Umbilical cord (tissue), 1 donor: ENCODE measurements at regions not wholly inside any gene's neighbourhood (a gene's known extent, or its start where the extent isn't known, plus 50 kb on each side); places are given as distances from the start of the nearest gene placed in this dataset.

ENCODE experiments used
- DNase-seq: peaks from one replicate; pipeline ENCODE4 v3.0.0-alpha.2; 2015; ENCODE audit warnings: low spot score

DNA sequence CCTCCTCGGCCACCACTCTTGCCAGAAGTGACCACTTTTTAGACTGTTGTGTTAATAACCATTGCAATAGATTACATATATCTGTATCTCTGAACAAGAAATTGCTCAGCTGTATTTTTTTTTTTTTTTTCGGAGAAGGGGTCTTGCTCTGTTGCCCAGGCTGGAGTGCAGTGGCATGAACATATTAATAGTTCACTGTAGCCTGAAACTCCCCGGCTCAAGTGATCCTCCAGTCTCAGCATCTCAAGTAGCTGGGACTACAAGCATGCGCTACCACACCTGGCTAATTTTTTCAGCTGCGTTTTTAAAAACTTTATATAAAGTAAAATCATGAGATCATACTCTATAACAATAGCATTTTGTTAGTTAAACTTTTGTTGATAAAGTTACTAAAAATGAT is 609.0 kb downstream of the ZNF385D start:
- DNase-seq: no peak

DNA sequence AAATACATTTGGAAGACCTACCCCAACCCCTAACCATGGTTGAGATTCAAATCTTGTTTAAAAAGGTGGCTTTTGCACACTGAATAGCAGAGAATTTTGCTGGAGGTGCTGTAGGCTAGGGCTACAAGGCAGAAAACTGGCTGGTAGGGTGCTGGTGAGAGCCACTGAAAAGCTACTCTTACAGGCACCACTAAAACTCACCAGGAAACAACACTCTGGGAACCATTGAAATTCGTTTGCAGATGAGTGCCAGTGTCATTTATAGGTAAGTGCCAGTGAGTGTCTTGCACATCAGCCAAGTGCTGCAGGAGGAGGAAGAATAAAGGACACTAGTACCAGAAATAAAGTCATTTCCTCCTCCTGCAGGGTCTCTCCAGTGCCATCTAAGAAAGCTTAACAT is 610.2 kb downstream of the ZNF385D start:
- no peak for DNase-seq

DNA sequence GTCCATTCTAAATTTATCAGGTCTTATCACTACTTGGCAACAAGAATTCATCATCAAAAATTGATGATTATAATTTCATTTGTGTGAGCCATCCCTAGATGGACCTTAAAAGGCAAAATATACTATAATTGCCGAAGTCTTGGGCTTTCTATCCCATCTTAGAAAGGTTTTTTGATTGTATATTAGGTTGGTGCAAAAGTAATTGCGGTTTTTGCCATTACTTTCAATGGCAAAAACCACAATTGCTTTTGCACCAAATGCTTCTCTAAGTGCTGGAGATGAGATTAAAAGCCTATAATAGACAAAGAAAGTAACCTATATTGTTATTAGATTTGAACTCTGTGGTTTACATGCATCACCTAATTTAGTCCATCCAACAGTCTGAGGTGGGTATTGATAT is 612.9 kb downstream of the ZNF385D start:
- DNase-seq: no peak

DNA sequence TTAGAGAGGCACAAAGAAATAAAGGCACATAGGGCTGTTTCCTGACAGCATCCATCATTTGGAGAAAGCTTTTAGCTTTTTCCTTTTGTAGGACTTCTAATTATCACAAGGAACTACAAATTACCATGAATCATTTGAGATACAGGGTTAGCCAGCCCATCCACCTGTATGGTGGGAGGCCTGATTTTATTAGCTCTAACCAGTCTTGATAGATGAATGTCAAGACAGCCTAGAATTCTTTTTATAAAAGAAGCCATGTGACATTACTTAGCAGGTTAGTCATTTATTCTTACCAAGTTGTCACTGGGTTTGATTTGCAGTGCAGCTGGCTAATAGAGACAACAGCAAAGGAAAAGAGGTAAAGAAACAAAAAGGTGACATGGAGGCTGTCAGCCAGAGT is 618.1 kb downstream of the ZNF385D start:
- no peak for DNase-seq

DNA sequence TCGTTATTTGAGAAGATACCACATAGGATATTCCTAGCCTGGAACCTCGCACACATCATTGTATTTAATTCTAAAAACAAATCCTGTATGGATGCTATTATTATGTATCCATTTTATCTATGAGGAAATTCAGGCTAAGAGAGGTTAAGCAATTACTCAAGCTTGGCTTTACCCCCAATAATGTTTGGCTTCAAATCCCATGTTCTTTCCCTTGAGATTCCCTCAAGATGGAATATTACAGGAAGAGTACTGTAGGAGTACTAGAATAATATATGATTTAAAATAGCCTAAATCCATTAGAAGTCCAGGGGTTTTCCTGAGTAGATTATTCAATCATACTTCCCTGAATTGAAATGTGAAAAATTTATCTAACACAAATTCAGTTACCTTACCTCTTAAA is 630.2 kb downstream of the ZNF385D start:
- no peak for DNase-seq

DNA sequence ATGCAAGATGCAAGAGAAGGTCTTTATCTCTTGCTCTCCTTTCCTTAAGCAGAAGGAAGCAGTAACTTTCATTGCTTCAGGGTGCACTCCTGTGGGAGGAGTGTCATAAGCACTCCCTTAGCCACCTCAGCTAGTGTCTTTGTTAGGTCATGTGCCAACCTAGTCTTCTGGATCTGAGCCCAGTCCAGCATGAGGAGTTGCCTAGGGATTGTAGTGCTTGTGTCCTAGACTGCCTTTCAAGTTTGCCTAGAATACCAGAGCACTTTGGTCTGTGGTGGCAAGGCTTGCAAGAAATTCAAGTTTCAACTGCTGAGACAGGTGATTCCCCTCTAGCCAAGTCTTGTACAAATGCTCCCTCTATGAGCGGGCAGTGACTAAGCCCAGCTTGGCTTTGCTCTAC is 633.6 kb downstream of the ZNF385D start:
- no peak for DNase-seq

DNA sequence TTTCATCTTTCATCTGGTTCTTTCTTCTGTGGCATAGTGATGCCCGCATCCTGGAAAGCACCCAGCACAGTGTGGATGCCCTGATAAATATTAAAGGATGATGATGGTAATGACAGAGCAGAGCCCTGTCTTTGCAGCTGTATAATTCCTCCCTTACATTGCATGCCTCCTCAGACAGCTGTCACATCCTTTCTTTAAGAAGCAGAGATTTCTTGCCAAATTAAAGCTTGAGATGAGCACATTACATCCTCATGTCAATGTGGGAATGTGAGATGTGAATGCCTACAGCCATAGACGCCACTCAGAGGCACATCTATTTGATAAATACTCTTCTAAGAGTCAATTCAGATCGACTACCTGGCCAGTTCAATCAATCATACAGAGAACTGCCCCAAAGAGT is 642.0 kb downstream of the ZNF385D start:
- DNase-seq: no peak

DNA sequence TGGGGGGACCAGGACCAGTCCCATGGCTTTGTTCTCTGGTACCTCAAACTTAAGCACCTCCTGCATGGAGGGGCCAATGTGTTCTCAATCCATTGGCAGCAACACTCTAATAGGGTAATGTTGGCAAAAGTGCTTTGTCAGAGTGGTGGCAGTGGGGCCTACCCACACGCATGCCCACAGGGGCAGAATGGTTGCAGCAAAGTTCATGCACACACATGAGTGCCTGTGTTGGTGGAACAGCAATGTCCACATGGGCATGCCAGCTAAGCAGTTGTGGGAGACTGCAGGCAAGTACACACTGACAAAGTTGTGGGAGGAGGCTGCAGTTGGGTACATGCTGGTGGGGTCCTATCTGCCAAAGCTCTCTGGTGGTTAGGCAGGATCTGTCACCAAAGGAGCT is 645.2 kb downstream of the ZNF385D start:
- no peak for DNase-seq

DNA sequence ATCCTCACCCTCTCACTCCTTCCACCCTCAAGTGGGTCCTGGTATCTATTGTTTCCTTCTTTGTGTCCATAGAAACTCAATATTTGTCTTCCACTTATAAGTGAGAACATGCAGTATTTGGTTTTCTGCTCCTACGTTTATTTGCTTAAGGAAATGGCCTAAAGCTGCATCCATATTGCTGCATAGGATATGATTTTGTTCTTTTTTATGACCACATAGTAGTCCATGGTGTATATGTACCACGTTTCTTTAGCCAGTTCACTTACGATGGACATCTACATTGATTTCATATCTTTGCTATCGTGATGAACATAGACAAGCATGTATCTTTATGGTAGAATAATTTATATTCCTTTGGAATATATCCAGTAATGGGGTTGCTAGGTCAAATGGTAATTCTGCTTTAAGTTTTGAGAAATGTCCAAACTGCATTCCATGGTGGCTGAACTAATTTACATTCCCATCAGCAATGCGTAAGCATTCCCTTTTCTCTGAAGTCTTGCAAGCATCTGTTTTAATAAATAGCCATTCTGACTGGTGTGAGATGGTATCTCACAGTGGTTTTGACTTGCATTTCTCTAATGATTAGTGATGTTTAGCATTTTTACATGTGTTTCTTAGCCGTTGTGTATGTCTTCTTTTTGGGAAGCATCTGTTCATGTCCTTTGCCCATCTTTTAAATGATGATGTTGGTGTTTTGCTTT is 650.2 kb downstream of the ZNF385D start:
- DNase-seq: no peak

DNA sequence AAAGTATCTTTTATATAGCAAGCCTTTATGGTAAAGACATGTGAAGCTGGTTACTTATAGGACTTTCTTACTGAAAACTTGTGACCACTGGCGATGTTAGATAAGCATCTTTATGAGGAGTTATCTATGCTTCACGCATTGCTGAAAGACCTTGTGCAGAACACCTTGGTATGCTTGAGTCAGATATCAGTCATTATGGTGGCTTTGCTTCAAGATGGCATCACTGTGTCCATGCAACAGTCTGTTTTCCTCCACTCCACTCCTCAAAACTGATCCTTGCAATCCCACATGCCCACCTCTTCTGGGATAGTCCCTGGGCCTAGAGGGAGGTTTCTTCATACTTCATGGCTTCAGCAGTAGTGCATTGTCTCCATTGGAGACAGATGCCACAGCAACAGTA is 656.3 kb downstream of the ZNF385D start:
- DNase-seq: no peak

DNA sequence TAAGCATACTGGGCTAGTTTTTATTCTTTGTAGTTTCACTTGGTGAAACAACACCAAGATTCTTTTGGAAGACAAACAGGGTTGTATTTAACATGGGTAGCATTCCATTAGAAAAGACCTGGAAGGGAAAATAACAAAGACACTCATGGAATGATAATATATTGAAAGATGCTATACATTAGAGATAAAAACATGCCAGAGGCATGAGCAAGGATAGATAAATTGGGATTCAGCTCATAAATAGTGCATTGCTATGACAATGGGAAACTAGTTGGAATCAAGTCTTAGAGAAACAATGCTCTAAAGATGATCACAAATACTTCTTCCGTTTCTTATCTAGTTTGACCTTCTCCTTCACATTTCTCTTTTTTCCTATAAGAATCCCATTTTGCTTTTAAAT is 677.4 kb downstream of the ZNF385D start:
- no peak for DNase-seq

DNA sequence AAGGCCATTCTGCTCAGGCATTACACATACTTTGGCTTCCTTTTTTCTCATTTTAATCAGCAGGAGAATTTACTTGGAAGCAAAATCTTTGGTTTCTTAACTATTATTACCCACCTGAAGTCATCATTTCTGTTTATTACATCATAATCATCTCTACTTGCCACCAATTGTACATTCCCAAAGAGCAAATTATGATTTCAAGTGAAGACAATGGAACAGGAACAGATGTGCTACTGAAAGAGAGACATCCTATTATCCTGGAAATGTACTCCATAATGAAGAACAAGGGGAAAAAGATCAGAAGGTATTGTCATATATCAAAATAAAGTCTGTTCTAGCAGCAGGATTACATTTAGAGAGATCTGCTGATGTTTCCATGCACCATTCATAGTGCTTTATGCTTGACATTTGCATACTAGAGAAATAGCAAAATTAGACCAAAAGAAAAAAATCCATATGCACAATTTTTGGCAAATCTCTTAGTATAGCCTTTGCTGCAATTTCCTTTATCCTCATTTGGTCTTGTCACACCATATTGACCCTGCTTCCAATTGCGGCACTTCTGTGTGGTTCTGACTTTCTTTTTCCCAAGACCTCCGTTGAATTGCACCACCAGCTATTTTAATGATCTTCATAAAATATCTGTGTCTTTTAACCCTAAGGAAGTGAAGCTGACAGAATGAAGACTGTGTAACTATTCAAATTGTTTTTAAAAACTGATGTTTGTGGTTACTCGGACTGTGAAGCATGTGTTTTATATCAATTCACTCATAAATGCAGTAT is 683.8 kb downstream of the ZNF385D start:
- peak; percentile 42 for DNase-seq

DNA sequence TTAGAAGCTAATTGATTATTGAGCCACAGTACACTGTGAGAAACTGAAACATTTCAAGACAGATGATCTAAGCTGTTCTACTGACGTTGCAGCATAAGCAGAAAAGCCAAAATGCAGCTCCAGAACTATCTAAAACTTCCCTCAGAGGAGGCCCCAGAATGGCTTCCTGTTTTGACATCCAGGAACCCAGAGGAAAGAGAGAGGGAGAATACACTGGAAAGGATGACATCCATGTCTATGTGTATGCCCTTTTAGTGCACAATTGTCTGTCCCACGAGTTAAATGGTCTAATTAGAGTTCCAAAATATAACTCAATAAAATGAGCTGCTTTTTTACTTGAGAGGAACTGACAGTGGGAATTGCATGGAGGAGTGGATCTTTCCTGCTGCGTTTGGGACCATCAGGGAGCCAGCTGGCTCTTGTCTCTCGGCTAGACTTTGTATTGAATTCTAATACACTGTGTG is 688.1 kb downstream of the ZNF385D start:
- DNase-seq: peak; percentile 67

DNA sequence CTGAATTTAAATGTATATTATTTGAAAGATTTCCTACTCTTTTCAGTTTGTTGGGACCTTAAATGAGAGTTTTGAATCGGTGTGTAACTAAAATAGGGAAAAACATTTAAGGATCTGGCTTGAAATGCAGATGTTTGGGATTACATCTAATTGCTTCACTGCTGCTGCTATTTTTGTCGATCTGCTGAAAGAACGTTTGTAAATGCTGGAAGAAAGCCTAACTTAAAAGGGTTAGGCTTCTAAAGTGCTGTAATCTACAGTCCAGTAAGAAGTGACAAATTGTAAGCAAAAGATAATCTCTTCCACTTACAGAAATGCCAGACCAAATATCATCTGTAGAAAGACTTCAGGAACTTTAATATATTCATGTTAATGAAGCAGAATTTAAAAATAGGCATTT is 691.6 kb downstream of the ZNF385D start:
- peak; percentile 85 for DNase-seq

DNA sequence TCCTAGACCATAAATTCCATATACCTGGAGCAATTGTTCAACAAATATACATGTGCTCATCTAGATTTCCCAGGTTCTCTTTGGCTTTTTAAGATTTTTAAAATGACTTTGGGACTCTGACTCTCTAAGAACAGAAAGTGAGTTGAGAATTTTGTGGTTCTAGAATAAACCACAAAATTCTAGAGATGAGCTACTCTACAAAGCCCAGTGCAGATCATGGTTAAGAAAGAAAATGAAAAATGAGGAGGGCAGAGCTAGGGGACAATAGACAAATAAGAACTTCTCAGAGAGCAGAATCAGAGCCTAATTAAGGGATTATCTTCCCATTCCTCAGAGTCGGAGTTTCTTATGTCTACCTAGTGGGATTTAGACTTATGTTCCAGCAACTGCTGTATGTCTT is 694.7 kb downstream of the ZNF385D start:
- no peak for DNase-seq

DNA sequence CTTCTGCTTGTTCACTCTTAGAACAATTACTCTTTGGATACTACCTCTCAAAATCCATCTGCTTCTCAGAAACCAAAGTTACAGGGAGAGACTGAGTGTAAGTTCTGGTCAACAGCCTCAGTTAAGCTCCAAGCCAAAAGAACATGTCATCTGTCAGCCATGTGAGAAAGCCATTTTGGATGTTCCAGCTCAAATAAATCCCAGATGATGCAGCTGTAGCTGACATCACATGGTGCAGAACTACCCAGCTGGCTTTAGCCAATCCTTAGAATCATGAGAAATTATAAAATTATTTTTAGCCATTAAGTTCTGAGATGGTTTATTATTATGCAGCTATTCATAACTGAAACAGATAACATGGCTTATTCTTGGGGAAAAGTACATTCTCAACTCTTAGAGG is 696.0 kb downstream of the ZNF385D start:
- DNase-seq: no peak

DNA sequence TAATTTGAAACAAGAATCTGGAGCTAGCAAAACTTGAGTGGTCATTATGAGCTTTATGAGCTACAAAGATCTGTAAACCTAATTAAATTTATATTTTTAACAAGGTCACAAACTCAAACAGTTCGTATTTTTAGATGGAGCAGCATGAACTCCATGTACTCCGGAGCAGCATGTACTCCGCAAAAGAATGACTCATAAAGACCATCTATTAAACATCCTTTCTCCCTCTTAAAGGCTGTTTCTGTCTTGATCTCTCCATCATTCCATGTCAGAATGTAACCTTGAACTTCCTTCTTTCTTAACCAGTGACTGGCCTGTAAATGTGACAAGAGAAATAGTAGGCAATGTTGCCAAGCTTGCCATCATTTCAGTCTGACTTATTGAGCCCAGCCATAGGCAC is 696.9 kb downstream of the ZNF385D start:
- no peak for DNase-seq

DNA sequence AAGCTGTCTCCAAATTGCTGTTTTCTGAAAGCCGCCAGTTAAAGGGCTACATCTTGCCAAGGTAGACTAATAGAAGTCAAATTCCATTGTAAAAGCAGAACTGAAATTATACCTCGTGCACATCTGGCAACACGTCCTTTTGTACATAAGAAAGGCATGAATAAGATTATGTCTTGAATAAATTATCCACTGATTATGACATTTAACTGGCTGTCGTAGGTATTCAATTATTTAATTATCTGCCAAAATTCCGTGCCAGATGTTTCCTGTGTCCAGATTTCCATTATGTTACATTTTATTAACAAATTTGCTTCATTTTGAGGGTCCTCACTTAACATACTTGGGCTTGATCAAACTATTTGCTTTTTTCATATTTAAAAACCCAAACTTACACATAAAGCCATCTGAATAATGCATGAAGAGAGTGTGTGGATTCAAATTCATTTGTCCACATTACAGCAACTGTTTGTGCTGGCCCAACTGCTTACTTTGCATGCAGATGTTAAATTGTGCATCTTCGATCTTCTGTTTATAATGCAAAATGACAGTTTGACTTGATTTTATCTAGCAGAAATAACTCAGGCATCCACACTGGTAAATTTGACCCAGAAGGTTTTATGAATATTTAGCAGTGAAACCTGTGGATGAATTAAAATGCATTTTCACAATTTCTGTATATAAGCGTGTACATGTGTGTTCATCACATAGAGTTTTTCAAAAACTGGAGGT is 701.5 kb downstream of the ZNF385D start:
- no peak for DNase-seq

DNA sequence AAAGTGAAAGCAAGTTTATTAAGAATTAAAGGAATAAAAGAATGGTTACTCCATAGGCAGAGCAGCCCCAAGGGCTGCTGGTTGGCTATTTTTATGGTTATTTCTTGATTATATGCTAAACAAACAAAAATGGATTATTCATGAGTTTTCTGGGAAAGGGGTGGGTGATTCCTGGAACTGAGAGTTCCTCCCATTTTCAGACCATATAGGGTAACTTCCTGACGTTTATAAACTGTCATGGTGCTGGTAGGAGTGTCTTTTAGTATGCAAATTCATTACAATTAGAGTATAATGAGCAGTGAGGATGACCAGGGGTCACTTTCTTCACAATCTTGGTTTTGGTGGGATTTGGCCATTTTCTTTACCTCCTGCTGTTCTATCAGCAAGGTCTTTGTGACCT is 707.9 kb downstream of the ZNF385D start:
- no peak for DNase-seq

DNA sequence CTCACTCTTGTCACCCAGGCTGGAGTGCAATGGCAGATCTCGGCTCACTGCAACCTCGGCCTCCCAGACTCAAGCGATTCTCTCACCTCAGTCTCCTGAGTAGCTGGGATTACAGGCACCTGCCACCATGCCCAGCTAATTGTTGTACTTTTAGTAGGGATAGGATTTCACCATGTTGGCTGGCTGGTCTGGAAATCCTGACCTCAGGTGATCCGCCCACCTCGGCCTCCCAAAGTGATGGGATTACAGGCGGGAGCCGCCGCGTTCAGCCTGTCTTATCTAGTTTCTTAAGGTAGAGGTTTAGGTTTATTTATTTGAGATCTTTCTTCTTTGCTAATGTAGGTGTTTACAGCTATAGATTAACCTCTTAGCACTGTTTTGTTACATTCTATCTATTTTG is 708.8 kb downstream of the ZNF385D start:
- DNase-seq: no peak

DNA sequence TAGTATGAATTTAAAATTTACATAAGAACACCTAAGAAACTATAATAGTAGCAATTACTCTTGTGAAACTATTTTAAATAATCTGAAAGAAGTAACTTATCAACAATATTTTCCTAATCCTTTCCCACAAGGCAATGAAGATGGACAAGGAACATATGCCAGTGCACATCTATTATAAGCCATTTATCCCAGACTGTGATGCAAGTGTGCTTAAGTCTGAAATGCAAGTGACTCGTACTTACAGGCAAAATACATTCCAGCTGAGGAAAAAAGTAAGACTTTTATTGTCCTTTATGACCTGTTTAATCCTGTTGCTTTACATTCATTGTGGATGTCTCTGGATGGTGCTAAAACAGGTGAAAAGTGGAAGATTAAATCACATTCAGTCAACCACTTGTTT is 709.4 kb downstream of the ZNF385D start:
- DNase-seq: peak; percentile 94

DNA sequence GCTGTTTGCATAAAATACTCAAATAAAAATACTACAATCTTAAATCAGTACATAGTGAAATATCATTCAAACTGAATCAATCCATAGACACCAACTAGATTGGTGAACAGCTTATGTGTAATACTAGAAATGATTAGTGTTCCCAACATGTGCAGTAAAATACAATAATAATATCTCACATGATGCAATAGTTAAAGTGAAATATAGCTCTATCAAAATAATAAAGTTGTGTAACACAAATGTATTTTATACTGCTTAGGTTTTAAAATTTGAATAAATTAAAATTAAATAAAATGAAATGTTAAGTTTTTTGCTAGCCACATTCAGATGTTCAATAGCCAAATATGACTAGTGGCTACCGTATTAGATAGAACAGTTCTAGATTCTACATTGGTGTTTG is 714.1 kb downstream of the ZNF385D start:
- no peak for DNase-seq

DNA sequence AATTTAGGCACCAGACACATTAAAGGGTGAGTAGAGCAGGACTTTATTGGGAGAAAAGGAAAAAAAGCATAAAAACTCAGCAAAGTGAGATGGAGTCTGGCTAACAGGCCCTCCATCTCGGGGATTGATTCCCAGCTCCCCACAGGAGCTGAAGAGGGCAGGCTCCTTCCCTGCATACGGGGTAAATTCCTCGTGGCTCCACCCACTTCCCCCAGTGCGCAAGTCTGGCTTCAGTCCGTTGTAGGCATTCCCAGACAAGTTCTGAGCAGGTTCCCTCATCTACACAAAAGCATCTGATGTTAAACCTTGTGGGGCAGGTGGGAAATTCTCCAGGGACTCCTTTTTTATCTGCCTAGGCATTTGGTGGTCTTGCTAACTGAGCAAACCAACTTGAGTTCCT is 722.6 kb downstream of the ZNF385D start:
- DNase-seq: no peak
